ENCODE measurements at regions not wholly inside any gene's neighbourhood (a gene's known extent, or its start where the extent isn't known, plus 50 kb on each side); places are given as distances from the start of the nearest gene placed in this dataset.
A peak's percentile ranks its signal among the peaks of the same experiment; 100 is the strongest.

- no peak overlapping the region for H3K4me3 ChIP-seq (ENCODE audit: low read depth, low read length)
- no peak for TF ChIP-seq CTCF (conservative IDR thresholded peaks at IDR 0.05; ENCODE audit: low read depth, low read length)
- no peak for DNase-seq (ENCODE audit: low read depth)
Observed at GRCh38 chr5:13569090-13569715, 375.3 kb downstream of the DNAH5 start.

DNA sequence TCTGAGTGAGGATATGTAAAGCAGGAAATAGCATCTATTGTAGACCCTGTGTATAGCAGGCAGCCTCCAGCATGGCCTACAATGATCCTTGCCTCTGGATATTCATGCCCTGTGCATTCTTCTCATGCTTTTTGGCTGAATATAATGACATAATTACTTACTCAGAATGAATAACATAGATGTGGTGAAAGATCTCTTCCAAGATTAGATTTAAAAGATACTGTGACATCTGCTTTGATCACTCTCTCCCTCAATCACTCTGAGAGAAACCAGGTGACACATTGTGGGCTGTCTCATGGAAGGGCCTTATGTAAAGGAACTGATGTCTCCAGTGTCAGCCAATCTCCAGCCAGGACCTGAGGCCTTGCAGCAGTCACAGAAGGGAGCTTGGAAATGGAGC is 376.7 kb downstream of the DNAH5 start:
- no peak for TF ChIP-seq CTCF (conservative IDR thresholded peaks at IDR 0.05; ENCODE audit: low read depth, low read length)
- no peak overlapping the region for H3K4me3 ChIP-seq (ENCODE audit: low read depth, low read length)
- DNase-seq (ENCODE audit: low read depth) = peak; percentile 32

GRCh38 chr5:13566871-13567339 is 377.6 kb downstream of the DNAH5 start:
- DNase-seq (ENCODE audit: low read depth) = peak; percentile 36
- H3K4me3 ChIP-seq (ENCODE audit: low read depth, low read length) = no peak overlapping the region
- no peak for TF ChIP-seq CTCF (conservative IDR thresholded peaks at IDR 0.05; ENCODE audit: low read depth, low read length)

DNA sequence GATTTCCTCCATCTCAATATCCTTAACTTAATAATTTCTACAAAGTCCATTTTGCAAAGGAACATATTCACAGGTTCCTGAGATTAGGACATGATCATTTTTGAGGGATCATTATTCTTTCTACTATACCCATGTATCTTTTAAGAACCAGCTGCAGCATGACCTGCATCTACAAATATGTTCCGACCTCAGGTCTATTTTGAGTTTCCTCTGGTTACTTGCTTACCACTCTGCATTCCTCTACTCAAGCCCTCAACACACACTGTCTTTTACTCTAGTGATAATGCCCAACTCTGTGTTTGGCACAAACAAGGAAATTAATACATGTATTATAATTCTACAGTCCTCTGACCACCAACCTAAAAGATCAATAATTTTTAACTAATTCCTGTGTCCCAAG is 386.1 kb downstream of the DNAH5 start:
- no peak overlapping the region for H3K4me3 ChIP-seq (ENCODE audit: low read depth, low read length)
- no peak for DNase-seq (ENCODE audit: low read depth)
- no peak for TF ChIP-seq CTCF (conservative IDR thresholded peaks at IDR 0.05; ENCODE audit: low read depth, low read length)

- no peak for TF ChIP-seq CTCF (conservative IDR thresholded peaks at IDR 0.05; ENCODE audit: low read depth, low read length)
- DNase-seq (ENCODE audit: low read depth) = no peak
Observed at GRCh38 chr5:13553896-13554295, 390.6 kb downstream of the DNAH5 start.

GRCh38 chr5:13552361-13552760 is 392.1 kb downstream of the DNAH5 start:
- DNase-seq (ENCODE audit: low read depth) = no peak
- TF ChIP-seq CTCF (conservative IDR thresholded peaks at IDR 0.05; ENCODE audit: low read depth, low read length) = no peak
- no peak overlapping the region for H3K4me3 ChIP-seq (ENCODE audit: low read depth, low read length)

More at GRCh38 chr5:13553896-13554295, 390.6 kb downstream of the DNAH5 start:
- H3K4me3 ChIP-seq (ENCODE audit: low read depth, low read length) = no peak overlapping the region

- TF ChIP-seq CTCF (conservative IDR thresholded peaks at IDR 0.05; ENCODE audit: low read depth, low read length) = no peak
- no peak for DNase-seq (ENCODE audit: low read depth)
- H3K4me3 ChIP-seq (ENCODE audit: low read depth, low read length) = no peak overlapping the region
Observed at GRCh38 chr5:13551645-13552044, 392.8 kb downstream of the DNAH5 start.
